Bronchial epithelial cell (primary cell): ENCODE measurements at regions not wholly inside any gene's neighbourhood (a gene's known extent, or its start where the extent isn't known, plus 50 kb on each side); places are given as distances from the start of the nearest gene placed in this dataset.

Experiments
- DNase-seq: peaks from one replicate; pipeline ENCODE4 v3.0.0-alpha.2; 2010; ENCODE audit warnings: low read depth
- FAIRE-seq: peaks from 2 replicates; lab custom pipeline; 2011; peaks lifted over from hg19 to GRCh38; lab: Jason Lieb, UNC
- H3K27me3 ChIP-seq: 2 replicates; pipeline ENCODE4 v1.5.1; 2011; ENCODE audit warnings: low read length; ENCODE audit not compliant: control insufficient read depth, insufficient read depth
- H3K36me3 ChIP-seq: 2 replicates; pipeline ENCODE4 v1.5.1; 2011; ENCODE audit warnings: low read length; ENCODE audit not compliant: control insufficient read depth, insufficient read depth
- H3K4me3 ChIP-seq: 2 replicates; pipeline ENCODE4 v1.5.1; 2011; ENCODE audit warnings: mild to moderate bottlenecking, low read depth, low read length, control low read depth
- CTCF ChIP-seq: IDR thresholded peaks from 2 replicates; pipeline ENCODE4 v1.5.1; 2011; ENCODE audit warnings: mild to moderate bottlenecking, moderate library complexity, low read length, control low read depth, inconsistent platforms; ENCODE audit not compliant: insufficient read depth, severe bottlenecking

GRCh38 chr2:187003038-187003554, 154.1 kb upstream of the ZSWIM2 start:
- Histone ChIP-seq H3K27me3 (no peaks in the 10 kb centered on the region), H3K36me3 (no peaks in the 10 kb centered on the region), H3K4me3 (peak overlapping the region; percentile 4)
- FAIRE-seq (no peak), DNase-seq (no peak)
- TF ChIP-seq CTCF: no peak

GRCh38 chr2:187002242-187002641, 153.3 kb upstream of the ZSWIM2 start:
- FAIRE-seq: no peak

GRCh38 chr2:187001248-187001647, 152.3 kb upstream of the ZSWIM2 start:
- no peak for TF ChIP-seq CTCF
- no peak overlapping the region for H3K4me3 ChIP-seq
- H3K36me3 ChIP-seq: no peaks in the 10 kb centered on the region
- no peaks in the 10 kb centered on the region for H3K27me3 ChIP-seq
- DNase-seq (no peak), FAIRE-seq (no peak)

More at GRCh38 chr2:187002242-187002641, 153.3 kb upstream of the ZSWIM2 start:
- TF ChIP-seq CTCF: no peak
- Histone ChIP-seq H3K27me3 (no peaks in the 10 kb centered on the region), H3K4me3 (no peak overlapping the region), H3K36me3 (no peaks in the 10 kb centered on the region)
- no peak for DNase-seq

- DNase-seq (peak; percentile 77), FAIRE-seq (peak; percentile 88)
- Histone ChIP-seq H3K4me3 (no peak overlapping the region), H3K27me3 (no peaks in the 10 kb centered on the region), H3K36me3 (no peaks in the 10 kb centered on the region)
- no peak for TF ChIP-seq CTCF
These were observed 146.1 kb upstream of the ZSWIM2 start for GRCh38 chr2:186995092-186995491.

- FAIRE-seq (no peak), DNase-seq (no peak)
- Histone ChIP-seq H3K36me3 (no peaks in the 10 kb centered on the region), H3K4me3 (no peak overlapping the region), H3K27me3 (no peaks in the 10 kb centered on the region)
- TF ChIP-seq CTCF: no peak
These were observed 143.6 kb upstream of the ZSWIM2 start for GRCh38 chr2:186992597-186992996.
